Skeletal muscle tissue (tissue), 3 donors: ENCODE measurements at regions not wholly inside any gene's neighbourhood (a gene's known extent, or its start where the extent isn't known, plus 50 kb on each side); places are given as distances from the start of the nearest gene placed in this dataset.

Experiments
- H3K27ac ChIP-seq: one replicate; pipeline ENCODE4 v1.7.0; 2013; ENCODE audit warnings: mild to moderate bottlenecking, low read depth, low read length, inconsistent platforms
- H3K27me3 ChIP-seq, 3 donors: one replicate each; pipeline ENCODE4 v1.7.0; 2013; ENCODE audit warnings: low read length in 3 of 3; ENCODE audit not compliant: control insufficient read depth in 3 of 3, insufficient read depth in 3 of 3
- H3K36me3 ChIP-seq, 3 donors: one replicate each; pipeline ENCODE4 v1.7.0; 2013; ENCODE audit warnings: low read length in 3 of 3; ENCODE audit not compliant: control insufficient read depth in 3 of 3, insufficient read depth in 3 of 3
- H3K4me1 ChIP-seq, 3 donors: one replicate each; pipeline ENCODE4 v1.7.0; 2013; ENCODE audit warnings: low read length in 3 of 3, mild to moderate bottlenecking in 3 of 3; ENCODE audit not compliant: control insufficient read depth in 3 of 3, insufficient read depth in 3 of 3
- H3K4me3 ChIP-seq, 3 donors: one replicate each; pipeline ENCODE4 v1.7.0; 2013; ENCODE audit warnings: low read length in 3 of 3
- H3K9ac ChIP-seq, 3 donors: one replicate each; pipeline ENCODE4 v1.7.0; 2013; ENCODE audit warnings: low read length in 3 of 3, mild to moderate bottlenecking in 3 of 3, moderate library complexity in 2 of 3, low read depth in 1 of 3
- H3K9me3 ChIP-seq, 3 donors: one replicate each; pipeline ENCODE4 v1.7.0; 2013; ENCODE audit warnings: low read length in 3 of 3; ENCODE audit not compliant: control insufficient read depth in 3 of 3
- donor health status: Osteomylitis.

DNA sequence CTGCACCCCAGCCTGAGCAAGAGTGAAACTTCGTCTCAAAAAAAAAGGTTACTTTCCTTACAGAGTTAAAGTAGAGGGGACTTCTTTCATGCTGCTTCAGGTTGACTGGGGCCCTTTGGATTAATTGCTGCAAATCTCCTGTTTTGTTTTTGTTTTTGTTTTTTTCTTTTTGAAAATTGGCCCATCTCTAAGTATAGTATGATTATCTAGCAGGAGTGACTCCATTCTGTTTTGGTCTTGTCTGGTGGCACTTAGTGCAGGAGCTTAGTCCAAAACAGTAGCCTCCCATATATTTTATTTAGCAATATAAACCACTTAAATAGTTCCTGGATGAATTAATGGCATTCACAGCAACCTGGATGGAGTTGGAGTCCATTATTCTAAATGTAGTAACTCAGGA is 113.0 kb downstream of the RPL22L1 start:
- peaks cover 0 to 3% (median under 1%) of the 10 kb centered on the region in 3 donors for H3K4me1 ChIP-seq
- no peak overlapping the region for H3K9ac ChIP-seq

DNA sequence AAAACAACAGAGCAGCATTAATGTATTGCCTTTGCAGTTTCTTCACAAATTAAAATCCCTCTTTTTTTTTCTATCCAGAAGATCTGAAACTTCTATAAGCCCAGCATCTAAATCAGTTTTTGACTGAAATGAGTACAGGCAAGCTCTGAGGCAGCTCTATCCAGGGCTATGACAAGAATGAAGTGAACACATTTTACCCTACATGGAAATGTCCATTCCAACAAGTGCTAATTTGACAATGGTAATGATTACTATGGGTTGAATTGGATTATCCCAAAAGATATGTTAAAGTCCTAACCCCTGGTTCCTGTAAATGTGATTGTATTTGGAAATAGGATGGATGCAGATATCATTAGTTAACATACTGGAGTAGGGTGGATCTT is 115.7 kb downstream of the RPL22L1 start:
- no peaks in the 10 kb centered on the region for H3K36me3 ChIP-seq
- H3K4me1 ChIP-seq = peaks cover 6 to 14% (median 7%) of the 10 kb centered on the region in 3 donors
- no peaks in the 10 kb centered on the region for H3K27me3 ChIP-seq
- no peak overlapping the region for H3K9ac ChIP-seq
- no peak overlapping the region for H3K27ac ChIP-seq
- no peak overlapping the region for H3K4me3 ChIP-seq
- no peaks in the 10 kb centered on the region for H3K9me3 ChIP-seq

More for the DNA sequence above, 113.0 kb downstream of the RPL22L1 start:
- no peaks in the 10 kb centered on the region for H3K36me3 ChIP-seq
- no peaks in the 10 kb centered on the region for H3K27me3 ChIP-seq
- no peaks in the 10 kb centered on the region for H3K9me3 ChIP-seq
- H3K27ac ChIP-seq = no peak overlapping the region
- H3K4me3 ChIP-seq = no peak overlapping the region

DNA sequence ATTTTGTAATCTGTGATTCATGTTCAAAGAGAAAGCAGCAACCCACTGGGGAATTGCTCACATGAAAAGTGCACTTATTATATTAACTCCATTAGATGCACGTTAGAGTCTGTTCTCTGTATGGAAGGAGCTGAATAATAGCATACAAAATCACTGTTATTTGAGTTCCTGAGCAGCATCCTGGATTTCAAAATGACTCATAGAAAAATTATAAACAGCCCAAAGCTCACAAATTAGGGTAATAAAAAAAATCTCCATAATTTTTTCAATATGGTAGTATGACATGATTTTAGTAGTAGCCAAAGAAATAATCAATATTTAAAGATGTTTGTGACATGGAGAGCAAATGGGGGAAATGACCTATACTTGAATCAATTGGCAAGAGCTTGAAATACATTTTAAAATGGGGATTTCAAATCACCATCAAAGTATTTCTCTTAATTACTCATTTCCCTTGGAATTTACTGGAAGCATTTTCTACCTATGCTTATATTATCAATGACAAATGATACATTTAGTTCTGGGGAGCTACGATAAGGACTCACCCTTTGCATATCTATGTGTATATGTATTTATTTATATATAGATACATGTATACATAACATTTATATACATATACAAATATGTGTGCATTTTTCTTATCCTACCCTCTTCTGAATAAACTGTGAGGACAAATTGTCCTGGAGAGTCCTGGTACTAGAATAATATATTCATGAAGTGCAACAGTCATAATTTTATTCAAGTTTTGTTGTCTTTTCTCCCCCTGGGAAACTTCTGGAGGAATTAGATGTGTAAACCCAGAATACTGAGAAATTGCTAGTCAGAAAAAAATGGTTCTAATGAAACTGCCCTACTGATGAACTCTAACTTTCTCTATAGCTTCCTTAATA is 116.3 kb downstream of the RPL22L1 start:
- no peak overlapping the region for H3K27ac ChIP-seq
- H3K27me3 ChIP-seq = no peaks in the 10 kb centered on the region
- H3K9me3 ChIP-seq = no peaks in the 10 kb centered on the region
- H3K4me1 ChIP-seq = peaks cover 6 to 14% (median 7%) of the 10 kb centered on the region in 3 donors
- no peaks in the 10 kb centered on the region for H3K36me3 ChIP-seq
- H3K4me3 ChIP-seq = no peak overlapping the region
- no peak overlapping the region for H3K9ac ChIP-seq

DNA sequence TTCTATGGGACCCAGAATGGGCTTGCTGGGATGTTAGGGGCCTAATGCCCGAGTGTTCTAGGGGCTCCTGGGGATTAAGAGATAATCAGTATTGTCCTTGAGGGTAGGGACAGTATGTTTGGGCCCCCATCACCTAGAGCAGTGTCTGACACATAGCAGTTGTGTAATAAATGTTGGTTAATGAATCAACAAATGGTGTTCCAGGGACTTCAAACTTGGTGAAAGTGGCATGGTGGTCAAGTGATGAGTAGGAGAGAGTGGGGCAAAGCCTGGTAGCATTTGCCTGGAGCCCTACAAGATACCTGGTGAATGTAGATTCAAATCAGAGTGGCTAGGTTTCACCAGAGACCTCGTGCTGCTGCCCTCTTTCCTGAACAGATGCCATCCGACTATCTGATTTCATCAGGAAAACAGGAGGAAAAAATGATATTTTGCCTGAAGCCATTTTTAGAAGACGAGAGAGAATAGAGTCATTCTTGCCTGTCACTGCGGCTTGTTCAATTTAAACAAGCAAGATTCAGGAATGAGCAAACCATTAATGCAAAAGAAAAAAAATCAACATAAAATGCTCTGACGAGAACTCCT is 117.3 kb downstream of the RPL22L1 start:
- H3K27ac ChIP-seq = no peak overlapping the region
- H3K27me3 ChIP-seq = no peaks in the 10 kb centered on the region
- H3K4me1 ChIP-seq = peaks cover 6 to 14% (median 7%) of the 10 kb centered on the region in 3 donors
- H3K36me3 ChIP-seq = no peaks in the 10 kb centered on the region
- H3K9me3 ChIP-seq = no peaks in the 10 kb centered on the region
- H3K9ac ChIP-seq = no peak overlapping the region
- no peak overlapping the region for H3K4me3 ChIP-seq

DNA sequence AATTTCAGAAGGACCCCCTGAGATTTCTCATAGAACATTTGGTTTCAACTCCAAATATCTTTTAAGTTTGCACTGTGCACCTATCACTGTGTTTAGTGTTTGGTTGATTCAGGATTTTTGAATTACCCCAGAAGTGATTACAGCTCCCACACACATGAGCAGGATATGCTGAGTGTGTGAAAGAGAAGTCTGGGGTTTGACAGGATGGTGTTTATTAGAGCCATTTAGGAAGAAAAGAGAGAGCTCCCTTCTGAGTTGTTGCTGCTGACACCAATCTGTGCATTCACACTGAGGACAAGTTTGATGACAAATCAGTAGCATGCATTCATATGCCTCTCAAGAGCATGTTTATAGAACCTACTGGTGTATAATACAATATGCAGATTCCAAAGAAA is 118.1 kb downstream of the RPL22L1 start:
- H3K9me3 ChIP-seq = no peaks in the 10 kb centered on the region
- peaks cover 6 to 14% (median 7%) of the 10 kb centered on the region in 3 donors for H3K4me1 ChIP-seq
- no peak overlapping the region for H3K9ac ChIP-seq
- no peaks in the 10 kb centered on the region for H3K36me3 ChIP-seq
- H3K27ac ChIP-seq = no peak overlapping the region
- no peaks in the 10 kb centered on the region for H3K27me3 ChIP-seq
- no peak overlapping the region for H3K4me3 ChIP-seq

DNA sequence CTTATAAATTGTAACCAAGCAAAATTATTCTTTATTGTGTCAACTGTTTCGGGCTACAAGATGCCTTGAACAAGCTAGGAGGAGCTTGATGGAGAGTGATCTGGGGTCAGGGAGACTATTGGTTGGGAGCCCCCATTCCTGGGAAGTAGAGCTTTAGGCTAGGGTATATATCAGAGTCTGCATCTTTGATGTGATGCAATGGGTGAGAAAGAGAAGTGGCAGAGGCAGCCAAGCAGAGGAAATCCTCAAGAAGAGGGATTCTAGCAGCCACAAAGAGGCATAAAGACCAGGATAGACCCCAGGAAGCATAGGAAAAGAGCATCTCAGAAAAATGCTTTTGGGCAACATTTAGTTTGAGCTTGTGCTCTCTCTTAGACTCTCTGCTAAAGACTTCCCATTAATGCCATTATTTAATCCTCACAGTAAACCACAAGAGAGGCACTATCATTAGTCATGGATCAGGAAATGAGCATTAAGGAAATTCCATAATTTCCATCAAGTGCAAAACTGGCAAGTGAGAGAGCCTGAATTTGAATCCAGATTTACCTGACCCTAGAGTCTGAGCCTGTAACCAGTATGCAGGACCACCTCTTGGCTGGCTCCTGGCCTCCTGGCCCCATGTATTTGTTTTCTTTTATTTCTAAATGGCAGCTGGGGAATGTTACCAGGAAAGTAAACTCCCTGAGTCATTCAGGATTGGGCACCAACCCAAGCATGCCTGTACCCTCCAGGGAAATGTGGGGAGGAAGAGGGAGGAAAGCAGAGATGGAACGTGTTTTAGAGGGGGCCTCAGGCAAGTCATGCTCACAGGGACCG is 118.7 kb downstream of the RPL22L1 start:
- Histone ChIP-seq H3K9ac (no peak overlapping the region), H3K36me3 (no peaks in the 10 kb centered on the region), H3K4me1 (peaks cover 6 to 14% (median 7%) of the 10 kb centered on the region in 3 donors), H3K4me3 (no peak overlapping the region), H3K27ac (no peak overlapping the region), H3K9me3 (no peaks in the 10 kb centered on the region), H3K27me3 (no peaks in the 10 kb centered on the region)

DNA sequence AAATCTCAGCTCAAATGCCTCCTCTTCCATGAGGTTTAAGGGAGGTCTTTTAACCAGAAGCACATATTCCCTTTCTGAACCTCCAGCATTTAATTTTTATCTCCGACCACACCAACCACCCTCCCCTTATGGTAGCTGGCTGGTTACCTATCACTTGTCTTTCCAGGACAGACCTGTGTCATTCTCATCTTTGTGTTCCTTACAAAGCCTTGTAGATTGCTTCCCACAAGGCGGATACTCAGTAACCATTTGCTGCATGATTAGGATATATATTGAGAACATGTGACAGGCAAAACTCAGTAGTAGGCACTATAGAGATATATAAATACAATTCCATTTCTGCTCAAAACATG is 119.5 kb downstream of the RPL22L1 start:
- Histone ChIP-seq H3K27ac (no peak overlapping the region), H3K9me3 (no peaks in the 10 kb centered on the region), H3K9ac (no peak overlapping the region), H3K27me3 (no peaks in the 10 kb centered on the region), H3K4me3 (no peak overlapping the region), H3K36me3 (no peaks in the 10 kb centered on the region), H3K4me1 (peaks cover 6 to 14% (median 7%) of the 10 kb centered on the region in 3 donors)

DNA sequence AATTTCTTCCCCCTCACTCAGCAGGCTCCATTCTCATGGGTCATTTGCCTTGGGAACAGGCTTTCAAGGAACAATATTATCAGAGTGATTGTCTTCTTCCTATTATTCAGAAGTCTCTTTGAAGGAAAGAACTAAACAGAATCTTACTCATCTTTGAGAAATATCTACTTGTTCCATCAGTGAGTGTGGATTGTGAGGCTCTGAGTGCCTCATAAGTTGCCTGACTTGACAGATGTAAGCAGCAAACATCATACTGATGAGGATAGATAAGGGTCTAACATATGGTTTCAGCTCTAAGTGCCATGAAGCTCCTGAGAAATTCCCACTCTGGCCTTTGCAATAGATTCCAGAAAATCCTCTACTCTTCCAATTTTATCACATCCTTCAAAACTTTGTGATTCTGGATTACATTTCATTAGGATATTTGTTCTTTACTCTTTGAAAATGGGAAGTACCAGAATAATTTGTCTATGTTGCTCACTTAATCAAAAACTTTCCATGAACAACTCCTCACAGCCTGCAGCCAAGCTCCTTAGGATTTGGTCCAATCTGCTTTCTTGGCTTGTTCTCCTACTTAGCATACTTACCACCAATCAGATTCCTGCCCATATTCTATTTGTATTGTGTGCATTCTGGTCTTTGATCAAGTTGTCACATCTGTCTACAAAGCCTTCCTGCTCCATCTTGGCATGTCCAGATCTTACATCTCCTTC is 120.1 kb downstream of the RPL22L1 start:
- H3K9me3 ChIP-seq = no peaks in the 10 kb centered on the region
- no peaks in the 10 kb centered on the region for H3K27me3 ChIP-seq
- no peak overlapping the region for H3K4me3 ChIP-seq
- no peak overlapping the region for H3K9ac ChIP-seq
- no peaks in the 10 kb centered on the region for H3K36me3 ChIP-seq
- no peak overlapping the region for H3K27ac ChIP-seq
- peaks cover 6 to 14% (median 7%) of the 10 kb centered on the region in 3 donors for H3K4me1 ChIP-seq

DNA sequence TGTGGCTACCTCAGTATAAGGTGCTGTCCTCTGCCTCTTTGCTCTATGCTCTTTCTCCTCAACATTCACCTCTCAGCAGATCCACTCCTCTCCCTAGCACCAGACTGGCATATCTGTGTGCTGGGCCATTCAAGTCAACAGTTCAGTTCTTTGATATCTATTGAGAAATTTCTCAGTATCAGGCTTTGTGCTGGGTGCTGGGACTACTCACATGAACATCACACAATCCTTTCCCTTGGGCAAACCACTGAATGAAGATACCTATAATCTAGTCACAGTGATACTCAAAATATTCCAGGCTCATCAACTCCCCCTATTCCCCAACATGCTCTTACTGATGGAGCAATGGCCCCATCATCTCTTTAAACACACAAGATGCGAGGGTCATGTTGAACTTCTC is 120.8 kb downstream of the RPL22L1 start:
- Histone ChIP-seq H3K27ac (no peak overlapping the region), H3K36me3 (no peaks in the 10 kb centered on the region), H3K4me1 (peaks cover 6 to 14% (median 7%) of the 10 kb centered on the region in 3 donors), H3K9me3 (no peaks in the 10 kb centered on the region), H3K9ac (no peak overlapping the region), H3K27me3 (no peaks in the 10 kb centered on the region), H3K4me3 (no peak overlapping the region)
